Neuron (in vitro differentiated cells): ENCODE measurements at regions not wholly inside any gene's neighbourhood (a gene's known extent, or its start where the extent isn't known, plus 50 kb on each side); places are given as distances from the start of the nearest gene placed in this dataset.

ENCODE experiments used
- H2AFZ ChIP-seq: one replicate; pipeline ENCODE4 v1.6.1; 2013; ENCODE audit warnings: low read depth, mild to moderate bottlenecking, inconsistent platforms, low read length, moderate library complexity
- H3K27me3 ChIP-seq: one replicate; pipeline ENCODE4 v1.6.1; 2013; ENCODE audit warnings: low read length; ENCODE audit not compliant: insufficient read depth
- H3K36me3 ChIP-seq: one replicate; pipeline ENCODE4 v1.6.1; 2013; ENCODE audit warnings: low read length; ENCODE audit not compliant: insufficient read depth
- H3K4me1 ChIP-seq: one replicate; pipeline ENCODE4 v1.6.1; 2013; ENCODE audit warnings: low read length; ENCODE audit not compliant: insufficient read depth
- H3K4me3 ChIP-seq: 2 replicates; pipeline ENCODE4 v1.5.1; 2013; ENCODE audit warnings: mild to moderate bottlenecking, low read length, moderate library complexity
- H3K9me3 ChIP-seq: one replicate; pipeline ENCODE4 v1.6.1; 2013; ENCODE audit warnings: low read length

- Histone ChIP-seq H2AFZ (no peak overlapping the region), H3K4me1 (no peaks in the 10 kb centered on the region), H3K27me3 (no peaks in the 10 kb centered on the region), H3K36me3 (no peaks in the 10 kb centered on the region), H3K9me3 (no peaks in the 10 kb centered on the region), H3K4me3 (no peak overlapping the region)
These were observed 176.8 kb upstream of the ECI2 start for GRCh38 chr6:4311976-4312860.

GRCh38 chr6:4309540-4309939, 174.2 kb upstream of the ECI2 start:
- Histone ChIP-seq H3K4me3 (no peak overlapping the region), H3K27me3 (no peaks in the 10 kb centered on the region), H3K4me1 (no peaks in the 10 kb centered on the region), H3K36me3 (no peaks in the 10 kb centered on the region), H2AFZ (no peak overlapping the region), H3K9me3 (no peaks in the 10 kb centered on the region)

- no peaks in the 10 kb centered on the region for H3K9me3 ChIP-seq
- H3K4me3 ChIP-seq = no peak overlapping the region
- no peaks in the 10 kb centered on the region for H3K36me3 ChIP-seq
- no peaks in the 10 kb centered on the region for H3K27me3 ChIP-seq
- no peak overlapping the region for H2AFZ ChIP-seq
- no peaks in the 10 kb centered on the region for H3K4me1 ChIP-seq
These were observed 173.0 kb upstream of the ECI2 start for GRCh38 chr6:4308364-4308763.

- no peak overlapping the region for H3K4me3 ChIP-seq
- H3K27me3 ChIP-seq = no peaks in the 10 kb centered on the region
- no peak overlapping the region for H2AFZ ChIP-seq
- H3K4me1 ChIP-seq = no peaks in the 10 kb centered on the region
- H3K9me3 ChIP-seq = no peaks in the 10 kb centered on the region
- H3K36me3 ChIP-seq = no peaks in the 10 kb centered on the region
These were observed 169.6 kb upstream of the ECI2 start for GRCh38 chr6:4304927-4305455.

- no peaks in the 10 kb centered on the region for H3K36me3 ChIP-seq
- H3K4me1 ChIP-seq = no peaks in the 10 kb centered on the region
- no peaks in the 10 kb centered on the region for H3K27me3 ChIP-seq
- no peak overlapping the region for H2AFZ ChIP-seq
- no peaks in the 10 kb centered on the region for H3K9me3 ChIP-seq
- no peak overlapping the region for H3K4me3 ChIP-seq
These were observed 168.3 kb upstream of the ECI2 start for GRCh38 chr6:4303638-4304037.

GRCh38 chr6:4302524-4302923, 167.1 kb upstream of the ECI2 start:
- no peak overlapping the region for H3K4me3 ChIP-seq
- no peaks in the 10 kb centered on the region for H3K4me1 ChIP-seq
- no peak overlapping the region for H2AFZ ChIP-seq
- no peaks in the 10 kb centered on the region for H3K9me3 ChIP-seq
- H3K27me3 ChIP-seq = no peaks in the 10 kb centered on the region
- no peaks in the 10 kb centered on the region for H3K36me3 ChIP-seq

GRCh38 chr6:4301871-4302270, 166.5 kb upstream of the ECI2 start:
- Histone ChIP-seq H3K36me3 (no peaks in the 10 kb centered on the region), H3K27me3 (no peaks in the 10 kb centered on the region), H3K9me3 (no peaks in the 10 kb centered on the region), H3K4me1 (no peaks in the 10 kb centered on the region), H2AFZ (no peak overlapping the region), H3K4me3 (no peak overlapping the region)

- Histone ChIP-seq H3K36me3 (no peaks in the 10 kb centered on the region), H3K9me3 (no peaks in the 10 kb centered on the region), H3K4me3 (no peak overlapping the region), H3K4me1 (no peaks in the 10 kb centered on the region), H2AFZ (no peak overlapping the region), H3K27me3 (no peaks in the 10 kb centered on the region)
These were observed 165.5 kb upstream of the ECI2 start for GRCh38 chr6:4300917-4301316.

- Histone ChIP-seq H3K9me3 (no peaks in the 10 kb centered on the region), H3K4me3 (no peak overlapping the region), H3K27me3 (no peaks in the 10 kb centered on the region), H3K4me1 (peaks cover 11% of the 10 kb centered on the region), H2AFZ (no peak overlapping the region), H3K36me3 (no peaks in the 10 kb centered on the region)
These were observed 164.1 kb upstream of the ECI2 start for GRCh38 chr6:4299476-4299875.

- H3K27me3 ChIP-seq = no peaks in the 10 kb centered on the region
These were observed 162.0 kb upstream of the ECI2 start for GRCh38 chr6:4297348-4297747.

GRCh38 chr6:4296552-4296951, 161.2 kb upstream of the ECI2 start:
- H3K27me3 ChIP-seq = no peaks in the 10 kb centered on the region
- H3K36me3 ChIP-seq = no peaks in the 10 kb centered on the region
- no peak overlapping the region for H3K4me3 ChIP-seq
- no peaks in the 10 kb centered on the region for H3K9me3 ChIP-seq
- H3K4me1 ChIP-seq = peaks cover 11% of the 10 kb centered on the region
- H2AFZ ChIP-seq = no peak overlapping the region

More at GRCh38 chr6:4297348-4297747, 162.0 kb upstream of the ECI2 start:
- no peaks in the 10 kb centered on the region for H3K9me3 ChIP-seq
- peaks cover 11% of the 10 kb centered on the region for H3K4me1 ChIP-seq
- H3K36me3 ChIP-seq = no peaks in the 10 kb centered on the region
- no peak overlapping the region for H2AFZ ChIP-seq
- no peak overlapping the region for H3K4me3 ChIP-seq

- no peaks in the 10 kb centered on the region for H3K36me3 ChIP-seq
These were observed 160.4 kb upstream of the ECI2 start for GRCh38 chr6:4295783-4296155.

GRCh38 chr6:4295058-4295782, 159.8 kb upstream of the ECI2 start:
- no peaks in the 10 kb centered on the region for H3K27me3 ChIP-seq
- no peaks in the 10 kb centered on the region for H3K9me3 ChIP-seq
- H3K36me3 ChIP-seq = no peaks in the 10 kb centered on the region
- peaks cover 11% of the 10 kb centered on the region for H3K4me1 ChIP-seq
- H3K4me3 ChIP-seq = no peak overlapping the region
- H2AFZ ChIP-seq = no peak overlapping the region

More at GRCh38 chr6:4295783-4296155, 160.4 kb upstream of the ECI2 start:
- Histone ChIP-seq H3K27me3 (no peaks in the 10 kb centered on the region), H3K9me3 (no peaks in the 10 kb centered on the region), H3K4me1 (peaks cover 11% of the 10 kb centered on the region), H2AFZ (no peak overlapping the region), H3K4me3 (no peak overlapping the region)
